GM19395 (cell line): ENCODE measurements at regions not wholly inside any gene's neighbourhood (a gene's known extent, or its start where the extent isn't known, plus 50 kb on each side); places are given as distances from the start of the nearest gene placed in this dataset.
"Not testable (repeated sequence)": the region's sequence is repeated elsewhere in the genome, so short reads cannot be mapped to it uniquely, and the experiment has no call there.

Source experiments
- ATAC-seq: cut with Tn5 transposase; IDR thresholded peaks from one replicate; pipeline ENCODE4 v1.9.1; 2021; ENCODE audit warnings: mild to moderate bottlenecking, moderate library complexity; ENCODE audit not compliant: unreplicated experiment

DNA sequence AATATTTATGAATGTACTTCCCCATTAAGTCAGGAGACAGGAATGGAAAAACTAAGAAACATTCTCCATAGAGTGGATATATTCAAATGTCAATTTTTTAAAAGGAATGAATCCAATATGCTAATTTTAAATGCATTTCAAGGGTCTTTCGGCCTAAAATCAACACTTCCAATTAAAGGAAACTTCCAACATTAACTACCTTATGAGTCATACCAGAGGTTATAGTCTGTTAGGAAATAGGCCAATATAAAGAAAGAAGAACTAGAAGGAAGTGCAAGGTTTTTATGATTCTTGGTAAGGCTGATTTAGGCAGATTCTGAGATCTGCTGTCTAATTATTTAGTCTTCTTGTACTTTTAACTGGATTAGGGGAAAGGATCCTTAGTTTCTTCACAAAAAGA lies 260.1 kb upstream of the EDNRA start:
- ATAC-seq = no peak

DNA sequence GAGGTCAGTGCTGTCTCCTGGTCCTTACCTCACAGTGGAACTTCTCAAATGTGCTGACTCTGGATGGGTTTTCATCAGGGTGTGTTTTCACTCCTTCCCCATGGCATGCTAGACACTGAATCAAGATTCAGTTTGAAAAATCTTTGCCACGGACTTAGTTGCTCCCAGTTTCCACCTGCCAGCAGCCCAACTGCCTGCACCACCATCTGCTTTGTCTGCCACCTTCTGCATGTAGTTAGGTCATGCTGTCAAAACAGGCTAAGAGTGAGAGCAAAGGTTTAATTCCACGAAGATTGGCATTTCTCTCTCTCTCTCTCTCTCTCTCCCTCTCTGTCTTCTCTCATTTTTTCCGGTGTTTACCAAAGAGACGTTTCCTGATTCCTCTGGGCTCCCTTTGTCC lies 258.0 kb upstream of the EDNRA start:
- no peak for ATAC-seq

- no peak for ATAC-seq
Measured at GRCh38 chr4:147223576-147223975, 257.3 kb upstream of the EDNRA start.

GRCh38 chr4:147236806-147237205 lies 244.1 kb upstream of the EDNRA start:
- ATAC-seq = no peak

DNA sequence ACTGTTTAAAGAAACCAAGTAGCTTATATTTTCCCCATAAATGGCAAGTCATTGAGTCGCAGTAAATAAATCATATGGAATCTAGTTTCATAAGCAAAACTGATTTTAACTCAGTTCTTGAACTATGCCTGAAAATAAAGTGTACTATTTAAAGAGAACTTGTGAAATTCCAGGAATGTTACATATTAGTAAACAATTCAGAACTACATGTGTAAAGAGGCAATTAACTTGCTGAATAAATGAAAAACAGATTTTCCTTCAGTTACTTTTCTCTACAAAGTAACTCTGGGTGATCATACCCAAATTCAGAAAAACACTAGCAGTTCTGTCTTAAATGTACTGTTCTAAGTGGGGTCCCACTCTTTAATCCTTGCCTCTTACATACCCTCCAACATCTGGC lies 236.1 kb upstream of the EDNRA start:
- no peak for ATAC-seq

- ATAC-seq = no peak
Measured at GRCh38 chr4:147246096-147246495, 234.8 kb upstream of the EDNRA start.

GRCh38 chr4:147246528-147246927 lies 234.4 kb upstream of the EDNRA start:
- ATAC-seq = not testable (repeated sequence)

- ATAC-seq = no peak
Measured at GRCh38 chr4:147247579-147247978, 233.3 kb upstream of the EDNRA start.

GRCh38 chr4:147250062-147250461 lies 230.8 kb upstream of the EDNRA start:
- ATAC-seq = no peak

DNA sequence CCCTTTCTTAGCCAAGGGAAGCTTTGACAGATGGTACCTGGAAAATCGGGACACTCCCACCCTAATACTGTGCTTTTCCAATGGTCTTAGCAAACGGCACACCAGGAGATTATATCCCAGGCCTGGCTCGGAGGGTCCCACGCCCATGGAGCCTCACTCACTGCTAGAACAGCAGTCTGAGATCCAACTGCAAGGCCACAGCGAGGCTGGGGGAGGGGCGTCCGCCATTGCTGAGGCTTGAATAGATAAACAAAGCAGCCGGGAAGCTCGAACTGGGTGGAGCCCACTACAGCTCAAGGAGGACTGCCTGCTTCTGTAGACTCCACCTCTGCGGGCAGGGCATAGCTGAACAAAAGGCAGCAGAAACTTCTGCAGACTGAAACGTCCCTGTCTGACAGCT lies 225.6 kb upstream of the EDNRA start:
- ATAC-seq = not testable (repeated sequence)

DNA sequence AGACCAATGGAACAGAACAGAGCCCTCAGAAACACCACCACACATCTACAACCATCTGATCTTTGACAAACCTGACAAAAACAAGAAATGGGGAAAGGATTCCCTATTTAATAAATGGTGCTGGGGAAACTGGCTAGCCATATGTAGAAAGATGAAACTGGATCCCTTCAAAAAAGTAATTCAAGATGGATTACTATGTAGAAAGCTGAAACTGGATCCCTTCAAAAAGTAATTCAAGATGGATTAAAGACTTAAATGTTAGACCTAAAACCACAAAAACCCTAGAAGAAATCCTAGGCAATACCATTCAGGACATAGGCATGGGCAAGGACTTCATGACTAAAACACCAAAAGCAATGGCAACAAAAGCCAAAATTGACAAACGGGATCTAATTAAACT lies 221.6 kb upstream of the EDNRA start:
- ATAC-seq = not testable (repeated sequence)

DNA sequence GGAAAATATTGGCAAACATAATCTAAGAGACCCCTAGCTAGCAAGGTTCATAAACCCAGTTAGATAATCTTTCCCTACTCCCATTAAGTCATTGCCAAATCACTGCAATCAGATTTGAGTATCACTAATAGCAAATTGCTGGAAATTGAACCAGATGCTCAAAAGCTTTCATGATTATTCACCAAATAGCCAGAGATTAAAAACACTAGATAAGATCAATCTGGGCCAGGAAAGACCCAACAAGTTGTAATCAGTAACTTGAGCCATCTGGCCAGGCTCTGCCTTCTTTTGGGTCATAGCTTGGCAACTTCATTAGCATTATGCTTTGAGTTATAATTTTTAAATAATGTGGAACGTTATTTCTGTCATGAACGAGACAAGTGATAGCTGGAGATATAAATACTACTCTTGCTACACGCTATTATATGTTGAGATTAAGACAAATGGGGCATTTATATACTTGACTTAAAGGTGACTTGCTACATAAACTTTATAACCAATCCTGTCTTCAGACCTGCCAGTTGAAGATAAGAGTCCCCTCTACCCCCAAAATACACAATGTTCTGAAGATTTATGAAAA lies 196.6 kb upstream of the EDNRA start:
- ATAC-seq = no peak

DNA sequence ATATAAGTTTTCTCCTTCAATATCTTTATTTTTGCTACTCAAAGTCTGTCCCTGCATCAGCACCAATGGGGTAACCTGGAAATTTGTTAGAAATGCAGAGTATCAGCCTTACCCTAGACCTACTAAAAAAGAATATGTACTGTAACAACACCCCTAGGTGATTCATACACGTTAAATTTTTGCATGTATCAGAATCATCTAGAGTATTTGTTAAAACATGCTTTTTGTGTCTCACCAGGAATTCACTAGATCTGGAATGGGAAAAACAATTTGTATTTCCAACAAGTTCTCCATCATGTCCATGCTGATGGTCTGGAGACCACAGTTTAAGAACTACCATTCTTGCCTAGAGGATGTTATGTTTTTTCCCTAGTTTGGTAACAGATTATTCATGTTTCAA lies 196.0 kb upstream of the EDNRA start:
- ATAC-seq = no peak

DNA sequence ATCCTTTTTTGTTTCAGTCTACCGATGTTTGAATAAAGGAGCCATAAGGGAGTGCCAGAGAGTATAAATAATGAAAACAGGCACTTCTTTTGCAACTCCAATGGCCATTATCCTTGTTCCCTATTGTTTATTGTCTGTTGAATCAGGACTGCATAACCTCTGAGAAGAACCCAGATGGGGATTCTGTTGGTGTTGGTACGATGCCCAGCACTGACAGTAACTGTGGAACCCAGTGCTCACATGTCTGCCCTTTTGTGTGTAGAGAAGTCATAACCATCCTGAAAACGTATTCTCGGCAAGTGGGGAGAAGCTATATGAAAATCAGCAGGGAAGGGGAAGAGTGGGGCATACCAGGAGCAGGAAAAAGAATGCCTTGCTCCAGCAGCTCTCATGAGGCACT lies 195.1 kb upstream of the EDNRA start:
- ATAC-seq = no peak

DNA sequence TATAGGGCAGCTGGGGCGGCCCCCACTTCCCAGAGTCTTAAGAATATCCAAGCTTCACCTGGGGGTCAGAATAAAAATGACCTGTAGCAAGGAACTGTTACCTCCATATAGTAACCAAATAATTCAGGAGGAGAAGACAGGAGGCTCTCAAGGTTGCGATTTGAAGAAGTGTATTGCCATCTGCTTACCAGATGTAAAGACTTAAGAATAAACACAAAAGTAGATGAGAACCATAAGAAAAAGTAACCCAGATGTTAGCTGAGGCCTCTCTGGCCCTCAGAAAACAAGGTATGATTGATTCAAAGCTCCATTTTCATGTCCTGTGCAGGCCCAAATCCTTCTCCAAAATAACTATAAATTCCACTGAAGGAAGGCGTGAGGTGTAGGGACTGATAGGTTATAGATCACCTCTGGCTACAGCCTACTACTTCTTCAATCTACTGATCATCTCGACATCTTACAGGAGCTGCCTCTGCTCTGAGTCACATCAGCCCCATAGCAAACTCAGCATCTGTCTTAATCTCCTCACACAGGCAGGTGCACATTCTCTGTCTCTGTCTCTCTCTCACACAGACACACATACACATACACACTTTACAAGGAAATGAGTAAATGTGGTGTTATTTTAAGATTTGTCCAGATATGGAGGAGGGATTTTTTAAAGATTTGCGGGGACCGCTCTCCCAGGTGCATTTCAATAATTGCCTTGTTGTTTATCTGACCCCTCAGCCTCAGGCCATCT lies 193.9 kb upstream of the EDNRA start:
- ATAC-seq = no peak

GRCh38 chr4:147287588-147287890 lies 193.4 kb upstream of the EDNRA start:
- ATAC-seq = no peak

- no peak for ATAC-seq
Measured at GRCh38 chr4:147288512-147288911, 192.4 kb upstream of the EDNRA start.

- ATAC-seq = no peak
Measured at GRCh38 chr4:147289181-147289580, 191.7 kb upstream of the EDNRA start.

- ATAC-seq = not testable (repeated sequence)
Measured at GRCh38 chr4:147292604-147293313, 188.1 kb upstream of the EDNRA start.

DNA sequence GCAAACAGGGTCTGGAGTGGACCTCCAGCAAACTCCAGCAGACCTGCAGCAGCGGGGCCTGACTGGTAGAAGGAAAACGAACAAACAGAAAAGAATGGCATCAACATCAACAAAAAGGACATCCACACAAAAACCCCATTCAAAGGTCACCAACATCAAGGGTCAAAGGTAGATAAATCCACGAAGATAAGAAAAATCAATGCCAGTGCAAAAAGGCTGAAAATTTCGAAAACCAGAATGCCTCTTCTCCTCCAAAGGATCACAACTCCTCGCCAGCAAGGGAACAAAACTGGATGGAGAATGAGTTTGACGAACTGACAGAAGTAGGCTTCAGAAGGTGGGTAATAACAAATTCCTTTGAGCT lies 187.6 kb upstream of the EDNRA start:
- ATAC-seq = not testable (repeated sequence)

- ATAC-seq = peak; percentile 53
Measured at GRCh38 chr4:147299205-147299604, 181.7 kb upstream of the EDNRA start.

DNA sequence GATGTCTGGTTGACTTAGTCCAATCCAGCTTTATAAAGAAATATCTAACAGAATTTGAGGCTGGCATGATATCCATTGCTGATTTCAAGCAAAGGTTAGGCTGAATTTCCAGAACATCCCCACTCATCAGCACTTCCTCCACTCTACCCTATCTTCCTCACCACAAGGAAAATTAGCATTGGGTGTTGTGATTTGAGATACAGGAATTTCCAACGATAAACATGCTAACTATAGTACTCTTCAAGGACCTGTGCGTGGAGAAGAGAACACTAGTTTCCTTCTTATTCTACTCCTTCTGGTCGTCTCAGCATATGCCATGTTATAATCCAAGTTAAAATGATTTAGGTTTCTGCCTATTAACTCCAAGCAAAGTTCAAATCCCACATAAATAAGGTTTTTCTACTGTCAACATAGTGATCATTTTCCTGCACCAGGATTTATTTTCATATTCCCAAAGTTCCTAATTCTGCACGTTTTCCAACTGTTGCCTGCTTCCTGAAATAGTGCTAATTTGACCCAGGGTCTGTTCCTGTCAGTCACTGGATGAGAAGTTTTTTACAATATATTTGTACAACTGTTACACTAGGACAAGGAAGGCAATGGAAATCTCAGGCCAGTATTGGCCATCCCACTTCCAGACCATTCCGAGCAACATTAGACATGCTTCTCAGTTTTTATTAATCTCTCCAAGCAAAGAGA lies 177.6 kb upstream of the EDNRA start:
- ATAC-seq = no peak
